GM10266 (cell line): ENCODE measurements at regions not wholly inside any gene's neighbourhood (a gene's known extent, or its start where the extent isn't known, plus 50 kb on each side); places are given as distances from the start of the nearest gene placed in this dataset.
"Not testable (repeated sequence)": the region's sequence is repeated elsewhere in the genome, so short reads cannot be mapped to it uniquely, and the experiment has no call there.

ENCODE experiments used
- DNase-seq: peaks from one replicate; pipeline ENCODE4 v3.0.0; 2012; ENCODE audit errors: extremely low spot score
- CTCF ChIP-seq: IDR thresholded peaks from 2 replicates; pipeline ENCODE4 v1.5.1; 2012; ENCODE audit warnings: mild to moderate bottlenecking, low read depth; ENCODE audit not compliant: control insufficient read depth, insufficient read depth; ENCODE audit errors: missing control alignments

DNA sequence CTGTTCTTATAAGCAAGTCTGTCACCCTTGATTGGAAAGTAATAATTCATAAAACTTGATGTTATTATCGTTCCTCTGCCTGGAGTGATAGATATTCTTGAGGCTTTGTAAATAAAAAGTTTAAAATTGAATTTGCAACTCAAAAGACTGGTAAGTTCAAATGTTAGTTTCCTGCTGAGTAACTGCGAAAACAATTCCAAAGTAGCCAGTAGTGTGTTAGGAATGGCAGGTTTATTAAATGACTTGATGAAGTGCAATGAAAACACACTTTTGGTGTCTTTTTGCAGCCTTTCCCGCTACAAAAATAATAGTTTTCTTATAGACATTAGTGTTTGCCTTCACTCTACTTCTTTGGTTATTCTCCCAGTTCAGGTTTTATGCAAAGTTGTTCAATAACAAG, 299.3 kb downstream of the DLEU7 start:
- DNase-seq, result no peak
- TF ChIP-seq CTCF, result no peak

GRCh38 chr13:50547175-50547574, 296.3 kb downstream of the DLEU7 start:
- DNase-seq, result not testable (repeated sequence)

GRCh38 chr13:50548586-50548985, 294.9 kb downstream of the DLEU7 start:
- TF ChIP-seq CTCF, result no peak
- no peak for DNase-seq

DNA sequence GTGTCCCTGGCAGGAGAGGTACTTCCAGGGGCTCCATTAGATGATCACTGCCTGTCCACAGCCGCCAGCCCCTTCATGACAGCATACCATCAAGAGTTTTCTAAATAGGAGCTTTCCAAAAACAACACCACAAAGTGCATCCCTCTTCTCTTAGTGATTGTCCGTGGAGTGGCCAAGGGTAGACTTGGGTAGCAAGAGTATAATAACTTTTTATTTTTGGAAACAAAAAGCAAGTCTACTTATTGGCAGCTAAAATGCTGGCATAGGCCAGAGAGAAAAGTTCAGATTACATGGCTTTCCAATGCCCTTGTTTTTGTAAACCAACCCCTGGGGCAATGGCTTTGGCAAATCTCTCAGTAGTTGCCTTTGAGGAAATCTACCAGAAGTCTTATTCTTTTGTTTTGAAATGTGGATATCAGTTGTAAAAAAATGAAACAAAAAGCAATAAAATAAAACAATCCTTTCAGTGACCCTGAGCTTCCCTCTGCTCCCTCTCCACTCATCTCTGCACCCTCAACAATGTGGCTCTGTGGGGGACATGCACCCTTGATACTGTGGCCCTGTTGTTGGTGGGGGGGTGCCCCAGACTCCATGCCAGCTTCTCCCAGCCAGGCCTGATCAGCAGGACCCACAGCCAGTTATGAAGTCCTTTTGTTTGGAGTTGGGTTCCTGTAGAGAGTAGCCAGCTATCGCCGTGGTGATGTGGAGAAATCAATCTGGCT, 294.1 kb downstream of the DLEU7 start:
- no peak for TF ChIP-seq CTCF
- no peak for DNase-seq

DNA sequence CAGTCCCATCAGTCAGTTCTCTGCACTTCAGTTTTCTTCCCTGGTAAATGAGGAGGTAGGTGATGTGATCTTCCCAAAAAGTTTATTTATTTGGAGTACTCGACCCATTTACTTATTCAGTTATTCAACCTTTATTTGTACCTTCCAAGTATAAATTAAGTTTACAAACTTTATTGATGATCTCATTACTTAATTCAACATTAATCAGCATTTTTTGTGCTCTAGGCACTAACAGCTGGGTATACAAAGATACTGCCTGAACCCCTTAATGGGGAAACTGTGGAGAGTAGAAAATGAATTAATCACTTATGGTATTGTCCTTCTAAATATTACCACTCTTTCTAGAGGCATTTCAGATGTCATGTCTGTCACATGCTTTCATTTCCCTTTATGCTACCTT, 293.3 kb downstream of the DLEU7 start:
- no peak for DNase-seq
- no peak for TF ChIP-seq CTCF

GRCh38 chr13:50552424-50552966, 291.0 kb downstream of the DLEU7 start:
- no peak for TF ChIP-seq CTCF
- no peak for DNase-seq

GRCh38 chr13:50561739-50562138, 281.8 kb downstream of the DLEU7 start:
- DNase-seq, result no peak
- no peak for TF ChIP-seq CTCF
